ENCODE measurements at regions not wholly inside any gene's neighbourhood (a gene's known extent, or its start where the extent isn't known, plus 50 kb on each side); places are given as distances from the start of the nearest gene placed in this dataset.
"Not testable (repeated sequence)": the region's sequence is repeated elsewhere in the genome, so short reads cannot be mapped to it uniquely, and the experiment has no call there.

- no peak for FAIRE-seq
- H3K4me1 ChIP-seq (ENCODE audit: control insufficient read depth, extremely low read depth, insufficient read depth, low read length): no peaks in the 10 kb centered on the region
- H2AFZ ChIP-seq (ENCODE audit: control insufficient read depth, low read length): no peak overlapping the region
- DNase-seq (ENCODE audit: low read depth, low spot score): no peak
- H3K9me1 ChIP-seq (ENCODE audit: control insufficient read depth, extremely low read depth, insufficient read depth, low read length): no peaks in the 10 kb centered on the region
- H3K36me3 ChIP-seq (ENCODE audit: control insufficient read depth in 2 of 2, extremely low read depth in 1 of 2, insufficient read depth in 2 of 2, low read length in 2 of 2): no peaks in the 10 kb centered on the region
- no peak for TF ChIP-seq EZH2 (IDR thresholded peaks at IDR 0.05; ENCODE audit: low read length)
- TF ChIP-seq CTCF (optimal IDR thresholded peaks at IDR 0.05 in 1 of 3, IDR thresholded peaks at IDR 0.05 in 1 of 3, conservative IDR thresholded peaks at IDR 0.05 in 1 of 3; ENCODE audit: extremely low read depth in 1 of 3, insufficient read depth in 2 of 3, low read length in 3 of 3): no peak
- no peaks in the 10 kb centered on the region for H3K79me2 ChIP-seq (ENCODE audit: control insufficient read depth, insufficient read depth, low read length)
- H3K9ac ChIP-seq (ENCODE audit: control insufficient read depth, extremely low read depth, insufficient read depth, low read length): no peak overlapping the region
- H3K27ac ChIP-seq (ENCODE audit: control insufficient read depth, insufficient read depth, low read length): no peak overlapping the region
- H3K4me3 ChIP-seq (ENCODE audit: control insufficient read depth in 2 of 3, extremely low read depth in 1 of 3, insufficient read depth in 2 of 3, low read depth in 1 of 3, low read length in 3 of 3): no peak overlapping the region
- H3K27me3 ChIP-seq (ENCODE audit: control insufficient read depth, extremely low read depth, insufficient read depth, low read length): no peaks in the 10 kb centered on the region
- H3K4me2 ChIP-seq (ENCODE audit: control insufficient read depth, extremely low read depth, insufficient read depth, low read depth, low read length): no peak overlapping the region
- no peaks in the 10 kb centered on the region for H4K20me1 ChIP-seq (ENCODE audit: control insufficient read depth, extremely low read depth, insufficient read depth, low read length)
- dilution Hi-C loops (cut with MboI; ENCODE audit: extremely low pct_ligation_motif_present, low sequenced_read_pairs): no loop called here
- no peaks in the 10 kb centered on the region for H3K9me3 ChIP-seq (ENCODE audit: control insufficient read depth, low read depth, low read length)
These were observed 225.8 kb upstream of the NEBL start for GRCh38 chr10:21122907-21123306.

GRCh38 chr10:21121822-21122221, 224.7 kb upstream of the NEBL start:
- DNase-seq (ENCODE audit: low read depth, low spot score); dilution Hi-C loops (cut with MboI; ENCODE audit: extremely low pct_ligation_motif_present, low sequenced_read_pairs); H3K4me3 ChIP-seq (ENCODE audit: control insufficient read depth in 2 of 3, extremely low read depth in 1 of 3, insufficient read depth in 2 of 3, low read depth in 1 of 3, low read length in 3 of 3); H3K36me3 ChIP-seq (ENCODE audit: control insufficient read depth in 2 of 2, extremely low read depth in 1 of 2, insufficient read depth in 2 of 2, low read length in 2 of 2); H3K27ac ChIP-seq (ENCODE audit: control insufficient read depth, insufficient read depth, low read length); H3K9me1 ChIP-seq (ENCODE audit: control insufficient read depth, extremely low read depth, insufficient read depth, low read length); H3K9me3 ChIP-seq (ENCODE audit: control insufficient read depth, low read depth, low read length); H3K27me3 ChIP-seq (ENCODE audit: control insufficient read depth, extremely low read depth, insufficient read depth, low read length); H4K20me1 ChIP-seq (ENCODE audit: control insufficient read depth, extremely low read depth, insufficient read depth, low read length); H3K9ac ChIP-seq (ENCODE audit: control insufficient read depth, extremely low read depth, insufficient read depth, low read length); H3K4me2 ChIP-seq (ENCODE audit: control insufficient read depth, extremely low read depth, insufficient read depth, low read depth, low read length); H3K4me1 ChIP-seq (ENCODE audit: control insufficient read depth, extremely low read depth, insufficient read depth, low read length); FAIRE-seq; H2AFZ ChIP-seq (ENCODE audit: control insufficient read depth, low read length); H3K79me2 ChIP-seq (ENCODE audit: control insufficient read depth, insufficient read depth, low read length): not testable (repeated sequence)

GRCh38 chr10:21114683-21115082, 217.6 kb upstream of the NEBL start:
- Histone ChIP-seq H2AFZ (ENCODE audit: control insufficient read depth, low read length) (no peak overlapping the region), H3K4me3 (ENCODE audit: control insufficient read depth in 2 of 3, extremely low read depth in 1 of 3, insufficient read depth in 2 of 3, low read depth in 1 of 3, low read length in 3 of 3) (no peak overlapping the region), H3K4me2 (ENCODE audit: control insufficient read depth, extremely low read depth, insufficient read depth, low read depth, low read length) (no peak overlapping the region), H3K27me3 (ENCODE audit: control insufficient read depth, extremely low read depth, insufficient read depth, low read length) (no peaks in the 10 kb centered on the region), H3K27ac (ENCODE audit: control insufficient read depth, insufficient read depth, low read length) (no peak overlapping the region), H4K20me1 (ENCODE audit: control insufficient read depth, extremely low read depth, insufficient read depth, low read length) (no peaks in the 10 kb centered on the region), H3K9me3 (ENCODE audit: control insufficient read depth, low read depth, low read length) (no peaks in the 10 kb centered on the region), H3K9ac (ENCODE audit: control insufficient read depth, extremely low read depth, insufficient read depth, low read length) (no peak overlapping the region), H3K4me1 (ENCODE audit: control insufficient read depth, extremely low read depth, insufficient read depth, low read length) (no peaks in the 10 kb centered on the region), H3K79me2 (ENCODE audit: control insufficient read depth, insufficient read depth, low read length) (no peaks in the 10 kb centered on the region), H3K36me3 (ENCODE audit: control insufficient read depth in 2 of 2, extremely low read depth in 1 of 2, insufficient read depth in 2 of 2, low read length in 2 of 2) (no peaks in the 10 kb centered on the region), H3K9me1 (ENCODE audit: control insufficient read depth, extremely low read depth, insufficient read depth, low read length) (no peaks in the 10 kb centered on the region)
- TF ChIP-seq EZH2 (IDR thresholded peaks at IDR 0.05; ENCODE audit: low read length) (no peak), CTCF (optimal IDR thresholded peaks at IDR 0.05 in 1 of 3, IDR thresholded peaks at IDR 0.05 in 1 of 3, conservative IDR thresholded peaks at IDR 0.05 in 1 of 3; ENCODE audit: extremely low read depth in 1 of 3, insufficient read depth in 2 of 3, low read length in 3 of 3) (no peak)
- DNase-seq (ENCODE audit: low read depth, low spot score) (no peak), FAIRE-seq (no peak)
- dilution Hi-C loops (cut with MboI; ENCODE audit: extremely low pct_ligation_motif_present, low sequenced_read_pairs): no loop called here

Measured in keratinocyte (primary cell).